GM23338 (cell line): ENCODE measurements at regions not wholly inside any gene's neighbourhood (a gene's known extent, or its start where the extent isn't known, plus 50 kb on each side); places are given as distances from the start of the nearest gene placed in this dataset.

ENCODE experiments used
- ATAC-seq: fragments of 200-7000 bp; cut with Tn5 transposase; 3 replicates; pipeline ENCODE4 v1.9.1; 2020
- DNase-seq: peaks from one replicate; pipeline ENCODE4 v3.0.0-alpha.2; 2015; ENCODE audit warnings: low spot score
- H2AFZ ChIP-seq: fragments of 200-600 bp; sonication (generic); 2 replicates; pipeline ENCODE4 v1.8.0; 2016; ENCODE audit warnings: antibody characterized with exemption, mild to moderate bottlenecking, moderate library complexity
- H3F3A ChIP-seq: fragments of 200-600 bp; sonication (generic); replicated peaks from 2 replicates; pipeline ENCODE4 v1.8.0; 2017; ENCODE audit warnings: antibody characterized with exemption, mixed run types, low read depth
- H3K27ac ChIP-seq: fragments of 200-600 bp; sonication (generic); 2 replicates; pipeline ENCODE4 v1.6.1; 2016; ENCODE audit warnings: low read depth
- H3K27me3 ChIP-seq: fragments of 200-600 bp; sonication (generic); 2 replicates; pipeline ENCODE4 v1.8.0; 2016; ENCODE audit warnings: mild to moderate bottlenecking, mixed run types, moderate library complexity; ENCODE audit not compliant: insufficient read depth
- H3K36me3 ChIP-seq: fragments of 200-600 bp; sonication (generic); 2 replicates; pipeline ENCODE4 v1.8.0; 2016; ENCODE audit warnings: mild to moderate bottlenecking; ENCODE audit not compliant: insufficient read depth
- H3K4me1 ChIP-seq: fragments of 200-600 bp; sonication (generic); 2 replicates; pipeline ENCODE4 v1.8.0; 2016; ENCODE audit warnings: mild to moderate bottlenecking, moderate library complexity; ENCODE audit not compliant: insufficient read depth
- H3K4me2 ChIP-seq: fragments of 200-600 bp; sonication (generic); 2 replicates; pipeline ENCODE4 v1.7.1; 2017; ENCODE audit warnings: mixed run types
- H3K4me3 ChIP-seq: fragments of 200-600 bp; sonication (generic); 2 replicates; pipeline ENCODE4 v1.6.1; 2016; ENCODE audit warnings: mixed run types
- H3K79me2 ChIP-seq: fragments of 200-600 bp; sonication (generic); replicated peaks from 2 replicates; pipeline ENCODE4 v1.8.0; 2017; ENCODE audit warnings: mild to moderate bottlenecking; ENCODE audit not compliant: insufficient read depth
- H3K9me2 ChIP-seq: fragments of 200-600 bp; sonication (generic); 2 replicates; pipeline ENCODE4 v1.8.0; 2017; ENCODE audit not compliant: insufficient read depth
- H4K20me1 ChIP-seq: fragments of 200-600 bp; sonication (generic); replicated peaks from 2 replicates; pipeline ENCODE4 v1.8.0; 2017; ENCODE audit warnings: mild to moderate bottlenecking; ENCODE audit not compliant: insufficient read depth
- H3K27ac Mint-ChIP-seq: 2 replicates; pipeline ENCODE4 v1.8.0; 2020; ENCODE audit warnings: inconsistent platforms, mild to moderate bottlenecking, moderate library complexity, mixed read lengths
- H3K27me3 Mint-ChIP-seq: 3 replicates; pipeline ENCODE4 v1.8.0; 2022; ENCODE audit warnings: low read depth, mild to moderate bottlenecking, moderate library complexity, mixed read lengths, inconsistent platforms; ENCODE audit not compliant: insufficient read depth, poor library complexity
- H3K36me3 Mint-ChIP-seq: 3 replicates; pipeline ENCODE4 v1.8.0; 2021; ENCODE audit warnings: low read depth, mild to moderate bottlenecking, inconsistent platforms, moderate library complexity, mixed read lengths
- H3K4me1 Mint-ChIP-seq: 3 replicates; pipeline ENCODE4 v1.8.0; 2020; ENCODE audit warnings: mild to moderate bottlenecking, inconsistent platforms, mixed read lengths
- H3K4me3 Mint-ChIP-seq: 3 replicates; pipeline ENCODE4 v1.8.0; 2021; ENCODE audit warnings: moderate library complexity, mild to moderate bottlenecking, inconsistent platforms, mixed read lengths
- H3K9me3 Mint-ChIP-seq: 3 replicates; pipeline ENCODE4 v1.8.0; 2020; ENCODE audit warnings: moderate library complexity, mild to moderate bottlenecking, inconsistent platforms, mixed read lengths
- CREB1 ChIP-seq: fragments of 250-450 bp; sonication (Bioruptor Pico); IDR thresholded peaks from 2 replicates; pipeline ENCODE4 v1.5.0; 2020; ENCODE audit warnings: low read depth, mild to moderate bottlenecking, moderate library complexity
- CTCF ChIP-seq, 2 experiments: fragments of 200-600 bp in 1 of 2; sonication (generic) in 1 of 2; conservative IDR thresholded peaks; 2 replicates each; pipeline versions ENCODE4 v1.5.1 to v1.6.1; 2016 to 2017; ENCODE audit warnings: antibody characterized with exemption in 2 of 2, low read depth in 2 of 2, mild to moderate bottlenecking in 2 of 2, moderate library complexity in 1 of 2
- ETS1 ChIP-seq: IDR thresholded peaks from 2 replicates; pipeline ENCODE4 v1.6.1; 2016; ENCODE audit warnings: antibody characterized with exemption
- EZH2 ChIP-seq: fragments of 200-600 bp; sonication (generic); IDR thresholded peaks from one replicate; pipeline ENCODE4 v1.8.0; 2017; ENCODE audit warnings: antibody characterized with exemption, mild to moderate bottlenecking, low read depth; ENCODE audit not compliant: unreplicated experiment
- EZH2phosphoT487 ChIP-seq: fragments of 200-600 bp; sonication (generic); IDR thresholded peaks from one replicate; pipeline ENCODE4 v1.8.1; 2018; ENCODE audit warnings: antibody characterized with exemption; ENCODE audit not compliant: unreplicated experiment
- JUNB ChIP-seq: IDR thresholded peaks from one replicate; pipeline ENCODE4 v1.6.1; 2016; ENCODE audit warnings: antibody characterized with exemption; ENCODE audit not compliant: unreplicated experiment
- NANOG ChIP-seq: IDR thresholded peaks from 2 replicates; pipeline ENCODE4 v1.6.1; 2016; ENCODE audit warnings: antibody characterized with exemption, borderline replicate concordance
- POLR2AphosphoS5 ChIP-seq: IDR thresholded peaks from 2 replicates; pipeline ENCODE4 v1.6.1; 2016; ENCODE audit warnings: antibody characterized with exemption, low read depth
- REST ChIP-seq: IDR thresholded peaks from one replicate; pipeline ENCODE4 v1.6.1; 2018; ENCODE audit warnings: antibody characterized with exemption; ENCODE audit not compliant: unreplicated experiment
- STAT1 ChIP-seq: IDR thresholded peaks from one replicate; pipeline ENCODE4 v1.6.1; 2016; ENCODE audit warnings: antibody characterized with exemption; ENCODE audit not compliant: unreplicated experiment
- ZNF114 ChIP-seq: fragments of 250-450 bp; sonication (Bioruptor Pico); IDR thresholded peaks from 2 replicates; pipeline ENCODE4 v1.5.0; 2020; ENCODE audit warnings: mild to moderate bottlenecking, moderate library complexity
- ZNF331 ChIP-seq: fragments of 250-450 bp; sonication (Bioruptor Pico); IDR thresholded peaks from 2 replicates; pipeline ENCODE4 v1.5.0; 2020; ENCODE audit warnings: low read depth, mild to moderate bottlenecking, moderate library complexity
- ZNF462 ChIP-seq: fragments of 250-450 bp; sonication (Bioruptor Pico); IDR thresholded peaks from 2 replicates; pipeline ENCODE4 v1.5.0; 2020; ENCODE audit warnings: mild to moderate bottlenecking, moderate library complexity

GRCh38 chr11:37574361-37574760, 976.3 kb upstream of the RAG2 start:
- no peaks in the 10 kb centered on the region for H3K9me2 ChIP-seq
- no peak overlapping the region for H3K4me2 ChIP-seq
- H3K27ac ChIP-seq = no peak overlapping the region
- no peaks in the 10 kb centered on the region for H3K79me2 ChIP-seq
- H3K4me1 Mint-ChIP-seq = peaks cover 3% of the 10 kb centered on the region; the same call in 1 of the 3 replicates
- H3K27me3 Mint-ChIP-seq = no peaks in the 10 kb centered on the region
- H3K4me3 Mint-ChIP-seq = no peak overlapping the region
- no peaks in the 10 kb centered on the region for H3K4me1 ChIP-seq
- H3K36me3 ChIP-seq = no peaks in the 10 kb centered on the region
- no peaks in the 10 kb centered on the region for H3F3A ChIP-seq
- H2AFZ ChIP-seq = no peak overlapping the region
- TF ChIP-seq ZNF331 (CRISPR knock-in tag) = no peak
- no peak for TF ChIP-seq STAT1
- no peak for TF ChIP-seq EZH2phosphoT487
- no peak for TF ChIP-seq CREB1 (CRISPR knock-in tag)
- no peak for TF ChIP-seq CTCF (conservative IDR thresholded peaks at IDR 0.05; ENCODE audit: low read depth in 2 of 2)
- no peak for TF ChIP-seq POLR2AphosphoS5
- no peak for TF ChIP-seq ZNF462
- no peak for TF ChIP-seq REST
- TF ChIP-seq JUNB = no peak
- TF ChIP-seq ZNF114 (CRISPR knock-in tag) = no peak
- no peak for TF ChIP-seq NANOG
- TF ChIP-seq EZH2 = no peak
- TF ChIP-seq ETS1 = no peak
- H4K20me1 ChIP-seq = no peaks in the 10 kb centered on the region
- H3K9me3 Mint-ChIP-seq = no peaks in the 10 kb centered on the region
- ATAC-seq = no peak
- no peaks in the 10 kb centered on the region for H3K36me3 Mint-ChIP-seq
- H3K4me3 ChIP-seq = no peak overlapping the region
- H3K27me3 ChIP-seq = no peaks in the 10 kb centered on the region
- no peak for DNase-seq
- no peak overlapping the region for H3K27ac Mint-ChIP-seq
